Gastroesophageal sphincter (tissue), 3 donors: ENCODE measurements at regions not wholly inside any gene's neighbourhood (a gene's known extent, or its start where the extent isn't known, plus 50 kb on each side); places are given as distances from the start of the nearest gene placed in this dataset.

Source experiments
- EP300 ChIP-seq: sonication (generic); formaldehyde crosslinking; IDR thresholded peaks from one replicate; pipeline ENCODE4 v1.6.1; 2017; ENCODE audit warnings: antibody characterized with exemption, mild to moderate bottlenecking
- POLR2A ChIP-seq, 2 donors: fragments of 450-650 bp; IDR thresholded peaks; one replicate each; pipeline ENCODE4 v1.6.1; 2017; ENCODE audit warnings: antibody characterized with exemption in 2 of 2, mild to moderate bottlenecking in 2 of 2, moderate library complexity in 1 of 2
- POLR2AphosphoS5 ChIP-seq: sonication (generic); formaldehyde crosslinking; IDR thresholded peaks from one replicate; pipeline ENCODE4 v1.6.1; 2017; ENCODE audit warnings: antibody characterized with exemption
- TF ChIP-seq, protein P1 (sequence below), 4 experiments: fragments of 200-600 bp in 2 of 4; fragments of 450-650 bp in 2 of 4; sonication (generic) in 1 of 4; IDR thresholded peaks; one replicate each; pipeline ENCODE4 v1.5.1; 2017 to 2019; ENCODE audit warnings: antibody characterized with exemption in 4 of 4, mild to moderate bottlenecking in 2 of 4, moderate library complexity in 2 of 4

DNA sequence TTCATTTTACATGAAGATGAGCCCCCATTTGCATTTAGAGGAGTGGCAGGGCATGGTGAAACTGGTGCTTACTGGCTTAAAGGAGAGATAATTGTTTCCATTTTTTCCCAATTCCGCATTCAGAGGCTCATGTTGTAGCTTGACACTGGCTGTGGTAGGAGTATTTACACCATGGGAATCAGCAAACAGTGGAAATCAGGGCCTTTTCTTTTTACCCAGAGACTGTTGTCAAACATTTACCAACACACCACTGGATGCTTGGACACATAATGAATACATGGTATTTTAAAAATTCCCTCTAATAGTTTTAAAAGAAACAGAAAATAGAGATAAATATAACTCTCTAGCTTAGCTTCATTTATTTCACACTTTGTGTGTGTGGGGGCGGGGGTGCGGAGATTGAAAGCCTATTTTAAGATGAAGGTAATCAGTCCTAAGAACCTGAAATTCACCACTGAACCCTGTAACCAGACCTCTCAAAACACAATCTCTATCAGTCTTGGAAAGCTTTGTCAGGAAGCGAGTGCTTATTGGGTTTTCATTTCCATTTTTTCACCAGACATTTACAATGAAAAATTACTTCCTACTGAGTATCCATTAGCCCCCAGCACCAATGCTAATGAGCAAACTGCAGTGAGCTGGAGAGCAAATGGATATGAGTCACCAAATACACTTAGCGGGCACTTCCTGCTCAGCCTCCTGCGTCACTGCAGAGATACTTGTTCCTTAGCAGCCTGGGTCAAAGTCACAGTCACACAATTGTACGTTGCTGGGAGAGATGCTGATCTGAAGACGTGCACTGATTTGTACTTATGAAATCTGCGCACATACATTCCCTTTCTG lies 532.0 kb downstream of the BCKDHB start:
- TF ChIP-seq, protein P1, sequence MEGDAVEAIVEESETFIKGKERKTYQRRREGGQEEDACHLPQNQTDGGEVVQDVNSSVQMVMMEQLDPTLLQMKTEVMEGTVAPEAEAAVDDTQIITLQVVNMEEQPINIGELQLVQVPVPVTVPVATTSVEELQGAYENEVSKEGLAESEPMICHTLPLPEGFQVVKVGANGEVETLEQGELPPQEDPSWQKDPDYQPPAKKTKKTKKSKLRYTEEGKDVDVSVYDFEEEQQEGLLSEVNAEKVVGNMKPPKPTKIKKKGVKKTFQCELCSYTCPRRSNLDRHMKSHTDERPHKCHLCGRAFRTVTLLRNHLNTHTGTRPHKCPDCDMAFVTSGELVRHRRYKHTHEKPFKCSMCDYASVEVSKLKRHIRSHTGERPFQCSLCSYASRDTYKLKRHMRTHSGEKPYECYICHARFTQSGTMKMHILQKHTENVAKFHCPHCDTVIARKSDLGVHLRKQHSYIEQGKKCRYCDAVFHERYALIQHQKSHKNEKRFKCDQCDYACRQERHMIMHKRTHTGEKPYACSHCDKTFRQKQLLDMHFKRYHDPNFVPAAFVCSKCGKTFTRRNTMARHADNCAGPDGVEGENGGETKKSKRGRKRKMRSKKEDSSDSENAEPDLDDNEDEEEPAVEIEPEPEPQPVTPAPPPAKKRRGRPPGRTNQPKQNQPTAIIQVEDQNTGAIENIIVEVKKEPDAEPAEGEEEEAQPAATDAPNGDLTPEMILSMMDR (IDR thresholded peaks at IDR 0.05), result no peak
- TF ChIP-seq EP300 (no peak), POLR2AphosphoS5 (no peak), POLR2A (IDR thresholded peaks at IDR 0.05) (no peak)
